GM23338 (cell line): ENCODE measurements at regions not wholly inside any gene's neighbourhood (a gene's known extent, or its start where the extent isn't known, plus 50 kb on each side); places are given as distances from the start of the nearest gene placed in this dataset.

Experiments used
- ATAC-seq: fragments of 200-7000 bp; cut with Tn5 transposase; 3 replicates; pipeline ENCODE4 v1.9.1; 2020
- DNase-seq: peaks from one replicate; pipeline ENCODE4 v3.0.0-alpha.2; 2015; ENCODE audit warnings: low spot score
- H2AFZ ChIP-seq: fragments of 200-600 bp; sonication (generic); 2 replicates; pipeline ENCODE4 v1.8.0; 2016; ENCODE audit warnings: antibody characterized with exemption, mild to moderate bottlenecking, moderate library complexity
- H3F3A ChIP-seq: fragments of 200-600 bp; sonication (generic); replicated peaks from 2 replicates; pipeline ENCODE4 v1.8.0; 2017; ENCODE audit warnings: antibody characterized with exemption, mixed run types, low read depth
- H3K27ac ChIP-seq: fragments of 200-600 bp; sonication (generic); 2 replicates; pipeline ENCODE4 v1.6.1; 2016; ENCODE audit warnings: low read depth
- H3K27me3 ChIP-seq: fragments of 200-600 bp; sonication (generic); 2 replicates; pipeline ENCODE4 v1.8.0; 2016; ENCODE audit warnings: mild to moderate bottlenecking, mixed run types, moderate library complexity; ENCODE audit not compliant: insufficient read depth
- H3K36me3 ChIP-seq: fragments of 200-600 bp; sonication (generic); 2 replicates; pipeline ENCODE4 v1.8.0; 2016; ENCODE audit warnings: mild to moderate bottlenecking; ENCODE audit not compliant: insufficient read depth
- H3K4me1 ChIP-seq: fragments of 200-600 bp; sonication (generic); 2 replicates; pipeline ENCODE4 v1.8.0; 2016; ENCODE audit warnings: mild to moderate bottlenecking, moderate library complexity; ENCODE audit not compliant: insufficient read depth
- H3K4me2 ChIP-seq: fragments of 200-600 bp; sonication (generic); 2 replicates; pipeline ENCODE4 v1.7.1; 2017; ENCODE audit warnings: mixed run types
- H3K4me3 ChIP-seq: fragments of 200-600 bp; sonication (generic); 2 replicates; pipeline ENCODE4 v1.6.1; 2016; ENCODE audit warnings: mixed run types
- H3K79me2 ChIP-seq: fragments of 200-600 bp; sonication (generic); replicated peaks from 2 replicates; pipeline ENCODE4 v1.8.0; 2017; ENCODE audit warnings: mild to moderate bottlenecking; ENCODE audit not compliant: insufficient read depth
- H3K9me2 ChIP-seq: fragments of 200-600 bp; sonication (generic); 2 replicates; pipeline ENCODE4 v1.8.0; 2017; ENCODE audit not compliant: insufficient read depth
- H4K20me1 ChIP-seq: fragments of 200-600 bp; sonication (generic); replicated peaks from 2 replicates; pipeline ENCODE4 v1.8.0; 2017; ENCODE audit warnings: mild to moderate bottlenecking; ENCODE audit not compliant: insufficient read depth
- H3K27ac Mint-ChIP-seq: 2 replicates; pipeline ENCODE4 v1.8.0; 2020; ENCODE audit warnings: inconsistent platforms, mild to moderate bottlenecking, moderate library complexity, mixed read lengths
- H3K27me3 Mint-ChIP-seq: 3 replicates; pipeline ENCODE4 v1.8.0; 2022; ENCODE audit warnings: low read depth, mild to moderate bottlenecking, moderate library complexity, mixed read lengths, inconsistent platforms; ENCODE audit not compliant: insufficient read depth, poor library complexity
- H3K36me3 Mint-ChIP-seq: 3 replicates; pipeline ENCODE4 v1.8.0; 2021; ENCODE audit warnings: low read depth, mild to moderate bottlenecking, inconsistent platforms, moderate library complexity, mixed read lengths
- H3K4me1 Mint-ChIP-seq: 3 replicates; pipeline ENCODE4 v1.8.0; 2020; ENCODE audit warnings: mild to moderate bottlenecking, inconsistent platforms, mixed read lengths
- H3K4me3 Mint-ChIP-seq: 3 replicates; pipeline ENCODE4 v1.8.0; 2021; ENCODE audit warnings: moderate library complexity, mild to moderate bottlenecking, inconsistent platforms, mixed read lengths
- H3K9me3 Mint-ChIP-seq: 3 replicates; pipeline ENCODE4 v1.8.0; 2020; ENCODE audit warnings: moderate library complexity, mild to moderate bottlenecking, inconsistent platforms, mixed read lengths
- CREB1 ChIP-seq: fragments of 250-450 bp; sonication (Bioruptor Pico); IDR thresholded peaks from 2 replicates; pipeline ENCODE4 v1.5.0; 2020; ENCODE audit warnings: low read depth, mild to moderate bottlenecking, moderate library complexity
- CTCF ChIP-seq, 2 experiments: fragments of 200-600 bp in 1 of 2; sonication (generic) in 1 of 2; conservative IDR thresholded peaks; 2 replicates each; pipeline versions ENCODE4 v1.5.1 to v1.6.1; 2016 to 2017; ENCODE audit warnings: antibody characterized with exemption in 2 of 2, low read depth in 2 of 2, mild to moderate bottlenecking in 2 of 2, moderate library complexity in 1 of 2
- ETS1 ChIP-seq: IDR thresholded peaks from 2 replicates; pipeline ENCODE4 v1.6.1; 2016; ENCODE audit warnings: antibody characterized with exemption
- EZH2 ChIP-seq: fragments of 200-600 bp; sonication (generic); IDR thresholded peaks from one replicate; pipeline ENCODE4 v1.8.0; 2017; ENCODE audit warnings: antibody characterized with exemption, mild to moderate bottlenecking, low read depth; ENCODE audit not compliant: unreplicated experiment
- NANOG ChIP-seq: IDR thresholded peaks from 2 replicates; pipeline ENCODE4 v1.6.1; 2016; ENCODE audit warnings: antibody characterized with exemption, borderline replicate concordance
- POLR2AphosphoS5 ChIP-seq: IDR thresholded peaks from 2 replicates; pipeline ENCODE4 v1.6.1; 2016; ENCODE audit warnings: antibody characterized with exemption, low read depth
- STAT1 ChIP-seq: IDR thresholded peaks from one replicate; pipeline ENCODE4 v1.6.1; 2016; ENCODE audit warnings: antibody characterized with exemption; ENCODE audit not compliant: unreplicated experiment
- ZNF331 ChIP-seq: fragments of 250-450 bp; sonication (Bioruptor Pico); IDR thresholded peaks from 2 replicates; pipeline ENCODE4 v1.5.0; 2020; ENCODE audit warnings: low read depth, mild to moderate bottlenecking, moderate library complexity
- ZNF462 ChIP-seq: fragments of 250-450 bp; sonication (Bioruptor Pico); IDR thresholded peaks from 2 replicates; pipeline ENCODE4 v1.5.0; 2020; ENCODE audit warnings: mild to moderate bottlenecking, moderate library complexity

GRCh38 chr14:38828183-38828827, 274.7 kb downstream of the SEC23A start (continued):
- TF ChIP-seq CTCF (conservative IDR thresholded peaks at IDR 0.05; ENCODE audit: low read depth in 2 of 2) = no peak

GRCh38 chr14:38824706-38825105, 278.3 kb downstream of the SEC23A start:
- Mint-ChIP-seq H3K27me3 (peaks cover 3% of the 10 kb centered on the region), H3K4me3 (no peak overlapping the region), H3K9me3 (peaks cover 5% of the 10 kb centered on the region; the same call in 2 of the 3 replicates), H3K36me3 (peaks cover 3% of the 10 kb centered on the region; the same call in 2 of the 3 replicates), H3K4me1 (peaks cover 9% of the 10 kb centered on the region), H3K27ac (no peak overlapping the region)
- Histone ChIP-seq H3K9me2 (peaks cover 4% of the 10 kb centered on the region; the same call in 1 of the 2 replicates), H4K20me1 (no peaks in the 10 kb centered on the region), H3K4me3 (no peak overlapping the region), H3F3A (no peaks in the 10 kb centered on the region), H3K27me3 (no peaks in the 10 kb centered on the region), H3K4me2 (no peak overlapping the region), H3K4me1 (no peaks in the 10 kb centered on the region), H3K27ac (no peak overlapping the region), H3K36me3 (no peaks in the 10 kb centered on the region; the same call in 1 of the 2 replicates), H3K79me2 (no peaks in the 10 kb centered on the region), H2AFZ (no peak overlapping the region)
- no peak for ATAC-seq
- no peak for TF ChIP-seq EZH2
- no peak for TF ChIP-seq ETS1
- TF ChIP-seq CREB1 = no peak
- no peak for TF ChIP-seq POLR2AphosphoS5
- TF ChIP-seq NANOG = no peak
- TF ChIP-seq STAT1 = no peak
- TF ChIP-seq ZNF462 (CRISPR knock-in tag) = no peak
- TF ChIP-seq ZNF331 (CRISPR knock-in tag) = no peak
- DNase-seq = no peak
